K562 (cell line): ENCODE measurements at regions not wholly inside any gene's neighbourhood (a gene's known extent, or its start where the extent isn't known, plus 50 kb on each side); places are given as distances from the start of the nearest gene placed in this dataset.

Experiments
- ATAC-seq: fragments of 200-7000 bp; cut with Tn5 transposase; 3 replicates; pipeline ENCODE4 v1.9.1; 2020; ENCODE audit warnings: moderate library complexity
- BruUV-seq: library from RNA; stranded (reverse); fragments of 400-500 nt; replicated peaks from 2 replicates; lab custom pipeline; 2021; lab: Mats Ljungman, UMichigan
- CTCF ChIA-PET: fragments of 300-600 bp; formaldehyde crosslinking; extraction: SDS; loops from one replicate; lab custom pipeline; 2021; ENCODE audit warnings: low intra/inter-chr PET ratio; lab: Yijun Ruan, JAX
- POLR2A ChIA-PET: fragments of 300-600, 350-650 bp; sonication (Branson Sonifier 250); formaldehyde crosslinking; extraction: SDS; loops from one replicate; lab custom pipeline; 2021; ENCODE audit warnings: antibody characterized with exemption, inconsistent platforms; lab: Yijun Ruan, JAX
- DNase-seq, 4 experiments: peaks; one replicate each; pipeline versions ENCODE4 v3.0.0 to v3.0.0-alpha.2; 2011 to 2018; ENCODE audit warnings: low spot score in 3 of 4, mixed read lengths in 3 of 4; ENCODE audit errors: extremely low read depth in 1 of 4
- FAIRE-seq: peaks from 2 replicates; lab custom pipeline; 2011; peaks lifted over from hg19 to GRCh38; lab: Jason Lieb, UNC
- H2AFZ ChIP-seq: 2 replicates; pipeline ENCODE4 v1.6.0; 2011; ENCODE audit warnings: low read depth, low read length, control low read depth, inconsistent platforms
- H3K27ac ChIP-seq: fragments of 200-600 bp; 3 replicates; pipeline ENCODE4 v1.8.0; 2011; ENCODE audit warnings: low read depth, mild to moderate bottlenecking, control low read depth, inconsistent platforms, low read length, moderate library complexity, mixed read lengths; ENCODE audit errors: extremely low read depth
- H3K27me3 ChIP-seq, 2 experiments: fragments of 300-600 bp in 1 of 2; 2 replicates in 1 of 2; 3 replicates in 1 of 2; pipeline versions ENCODE4 v1.6.0 to v1.8.0; 2011; ENCODE audit warnings: inconsistent platforms in 2 of 2, low read length in 2 of 2, mild to moderate bottlenecking in 1 of 2, mixed read lengths in 1 of 2, moderate library complexity in 1 of 2; ENCODE audit not compliant: control insufficient read depth in 2 of 2, insufficient read depth in 2 of 2
- H3K36me3 ChIP-seq: fragments of 300-600 bp; 3 replicates; pipeline ENCODE4 v1.8.0; 2011; ENCODE audit warnings: mild to moderate bottlenecking, low read length, inconsistent platforms; ENCODE audit not compliant: control insufficient read depth, insufficient read depth
- H3K4me1 ChIP-seq, 2 experiments: fragments of 200-600 bp in 1 of 2; replicated peaks in 1 of 2; 2 replicates in 1 of 2; 3 replicates in 1 of 2; pipeline versions ENCODE4 v1.5.1 to v1.8.0; 2011; ENCODE audit warnings: inconsistent platforms in 2 of 2, low read length in 2 of 2, mild to moderate bottlenecking in 1 of 2, mixed read lengths in 1 of 2, moderate library complexity in 1 of 2; ENCODE audit not compliant: control insufficient read depth in 2 of 2, insufficient read depth in 2 of 2
- H3K4me2 ChIP-seq: 2 replicates; pipeline ENCODE4 v1.6.1; 2011; ENCODE audit warnings: low read length, control low read depth, inconsistent platforms, mixed read lengths; ENCODE audit not compliant: insufficient read depth
- H3K4me3 ChIP-seq: fragments of 200-600 bp; sonication (generic), shearing (Covaris generic); 2 replicates; pipeline ENCODE4 v1.5.1; 2016; ENCODE audit warnings: control low read depth, inconsistent platforms
- H3K79me2 ChIP-seq: fragments of 200-600 bp; 3 replicates; pipeline ENCODE4 v1.8.0; 2011; ENCODE audit warnings: low read length, inconsistent platforms; ENCODE audit not compliant: control insufficient read depth, insufficient read depth
- H3K9ac ChIP-seq, 2 experiments: 2 replicates each; pipeline versions ENCODE4 v1.6.0 to v1.6.1; 2011; ENCODE audit warnings: low read depth in 2 of 2, low read length in 2 of 2, control low read depth in 1 of 2, inconsistent platforms in 1 of 2, mild to moderate bottlenecking in 1 of 2, mixed read lengths in 1 of 2; ENCODE audit not compliant: insufficient read depth in 1 of 2
- H3K9me1 ChIP-seq: one replicate; pipeline ENCODE4 v1.6.0; 2011; ENCODE audit warnings: inconsistent platforms, mild to moderate bottlenecking, low read length, moderate library complexity; ENCODE audit not compliant: control insufficient read depth, insufficient read depth
- H3K9me3 ChIP-seq: replicated peaks from 2 replicates; pipeline ENCODE4 v1.5.1; 2011; ENCODE audit warnings: low read depth, low read length, inconsistent platforms; ENCODE audit not compliant: control insufficient read depth, insufficient read depth
- H4K20me1 ChIP-seq: replicated peaks from 2 replicates; pipeline ENCODE4 v1.6.1; 2011; ENCODE audit warnings: low read length, inconsistent platforms, mixed read lengths; ENCODE audit not compliant: control insufficient read depth, insufficient read depth
- KAT2B ChIP-seq: IDR thresholded peaks from one replicate; pipeline ENCODE4 v1.6.1; 2012; ENCODE audit warnings: low read depth, mild to moderate bottlenecking, control low read depth, inconsistent platforms, low read length, moderate library complexity
- PHTF2 ChIP-seq: fragments of 250-450 bp; sonication (Bioruptor Pico); IDR thresholded peaks from 2 replicates; pipeline ENCODE4 v1.5.0; 2021; ENCODE audit warnings: mild to moderate bottlenecking
- SRSF9 ChIP-seq: fragments of 200-400 bp; formaldehyde crosslinking; IDR thresholded peaks from 2 replicates; pipeline ENCODE4 v1.6.1; 2017; ENCODE audit warnings: low read depth, low read length, borderline replicate concordance
- TBP ChIP-seq: optimal IDR thresholded peaks from 2 replicates; pipeline ENCODE3; 2011; ENCODE audit warnings: low read depth, low read length, improper control_type of control experiment
- ZMIZ1 ChIP-seq, 2 experiments: fragments of 150-350 bp in 1 of 2; IDR thresholded peaks; 2 replicates each; pipeline ENCODE4 v1.6.1; 2012 to 2016; ENCODE audit warnings: low read depth in 2 of 2, low read length in 2 of 2, mild to moderate bottlenecking in 1 of 2, moderate library complexity in 1 of 2
- ZNF41 ChIP-seq: fragments of 250-450 bp; sonication (Bioruptor Pico); conservative IDR thresholded peaks from 2 replicates; pipeline ENCODE4 v1.4.0; 2020; ENCODE audit warnings: mild to moderate bottlenecking
- WGBS: fragments of 100-300 bp; shearing (Covaris generic); methylation state at CpG from one replicate; pipeline ENCODE4 v1.1.6; 2016; ENCODE audit warnings: low coverage, mixed read lengths; ENCODE audit not compliant: insufficient coverage; ENCODE audit errors: missing lambda C conversion rate; 5-methylcytosine and 5-hydroxymethylcytosine counted together
- in situ Hi-C: fragments of 300-500 bp; cut with MboI; formaldehyde crosslinking; loops from 4 replicates; pipeline ENCODE4 v1.15.0; 2018; ENCODE audit warnings: inconsistent platforms, mixed read lengths
- intact Hi-C: fragments of 100-400 bp; cut with micrococcal nuclease; formaldehyde crosslinking; loops from 2 replicates; pipeline ENCODE4 v1.14.2; 2022
- TF ChIP-seq, protein P1 (sequence below): sonication (generic); formaldehyde crosslinking; IDR thresholded peaks from 2 replicates; pipeline ENCODE4 v1.8.1; 2023; ENCODE audit warnings: mild to moderate bottlenecking, missing genetic modification reagents
- TF ChIP-seq, protein P2 (sequence below): fragments of 450-650 bp; IDR thresholded peaks from 2 replicates; pipeline ENCODE4 v1.6.1; 2016; ENCODE audit warnings: antibody characterized with exemption

DNA sequence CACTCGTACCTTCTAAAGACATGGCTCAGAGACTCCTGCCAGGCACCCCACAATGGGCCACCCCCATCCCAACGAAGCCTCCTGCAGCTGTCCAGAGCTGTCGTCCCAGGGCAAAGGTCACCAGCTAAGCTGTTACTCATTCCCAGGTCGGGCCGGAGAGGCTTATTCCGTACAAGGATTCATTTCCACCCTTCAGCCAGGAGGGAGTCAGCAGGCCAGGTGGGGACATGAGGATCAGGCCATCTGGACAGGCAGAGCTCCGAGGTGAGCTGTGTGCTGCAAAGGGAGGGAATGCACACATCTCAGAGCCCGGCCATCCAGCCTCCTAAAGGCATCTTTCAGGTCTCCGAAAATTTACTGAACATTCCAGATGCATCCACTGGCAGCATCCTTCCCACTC is 63.9 kb upstream of the NANOS1 start:
- POLR2A ChIA-PET: no interaction called here
- Histone ChIP-seq H4K20me1 (no peaks in the 10 kb centered on the region), H3K4me3 (no peak overlapping the region), H2AFZ (no peak overlapping the region), H3K9me3 (no peaks in the 10 kb centered on the region), H3K36me3 (no peaks in the 10 kb centered on the region), H3K9ac (no peak overlapping the region), H3K9me1 (no peaks in the 10 kb centered on the region), H3K27me3 (peaks cover 2 to 54% of the 10 kb centered on the region in 2 experiments; a peak in 3 of 5 replicates), H3K4me1 (no peaks in the 10 kb centered on the region; a peak in 1 of 5 replicates), H3K27ac (no peak overlapping the region), H3K79me2 (no peaks in the 10 kb centered on the region), H3K4me2 (no peak overlapping the region)
- intact Hi-C loops: no loop called here
- DNase-seq (no peak), FAIRE-seq (no peak), ATAC-seq (no peak)
- in situ Hi-C loops: no loop called here
- CTCF ChIA-PET: no interaction called here
- no TSS peak for BruUV-seq
- TF ChIP-seq, protein P1, sequence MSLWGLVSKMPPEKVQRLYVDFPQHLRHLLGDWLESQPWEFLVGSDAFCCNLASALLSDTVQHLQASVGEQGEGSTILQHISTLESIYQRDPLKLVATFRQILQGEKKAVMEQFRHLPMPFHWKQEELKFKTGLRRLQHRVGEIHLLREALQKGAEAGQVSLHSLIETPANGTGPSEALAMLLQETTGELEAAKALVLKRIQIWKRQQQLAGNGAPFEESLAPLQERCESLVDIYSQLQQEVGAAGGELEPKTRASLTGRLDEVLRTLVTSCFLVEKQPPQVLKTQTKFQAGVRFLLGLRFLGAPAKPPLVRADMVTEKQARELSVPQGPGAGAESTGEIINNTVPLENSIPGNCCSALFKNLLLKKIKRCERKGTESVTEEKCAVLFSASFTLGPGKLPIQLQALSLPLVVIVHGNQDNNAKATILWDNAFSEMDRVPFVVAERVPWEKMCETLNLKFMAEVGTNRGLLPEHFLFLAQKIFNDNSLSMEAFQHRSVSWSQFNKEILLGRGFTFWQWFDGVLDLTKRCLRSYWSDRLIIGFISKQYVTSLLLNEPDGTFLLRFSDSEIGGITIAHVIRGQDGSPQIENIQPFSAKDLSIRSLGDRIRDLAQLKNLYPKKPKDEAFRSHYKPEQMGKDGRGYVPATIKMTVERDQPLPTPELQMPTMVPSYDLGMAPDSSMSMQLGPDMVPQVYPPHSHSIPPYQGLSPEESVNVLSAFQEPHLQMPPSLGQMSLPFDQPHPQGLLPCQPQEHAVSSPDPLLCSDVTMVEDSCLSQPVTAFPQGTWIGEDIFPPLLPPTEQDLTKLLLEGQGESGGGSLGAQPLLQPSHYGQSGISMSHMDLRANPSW (CRISPR knock-in tag): no peak
- TF ChIP-seq TBP (no peak), PHTF2 (CRISPR knock-in tag) (no peak), SRSF9 (no peak), ZNF41 (CRISPR knock-in tag) (no peak), KAT2B (no peak), ZMIZ1 (IDR thresholded peaks at IDR 0.05; ENCODE audit: low read depth in 2 of 2, low read length in 2 of 2) (no peak)
- TF ChIP-seq, protein P2, sequence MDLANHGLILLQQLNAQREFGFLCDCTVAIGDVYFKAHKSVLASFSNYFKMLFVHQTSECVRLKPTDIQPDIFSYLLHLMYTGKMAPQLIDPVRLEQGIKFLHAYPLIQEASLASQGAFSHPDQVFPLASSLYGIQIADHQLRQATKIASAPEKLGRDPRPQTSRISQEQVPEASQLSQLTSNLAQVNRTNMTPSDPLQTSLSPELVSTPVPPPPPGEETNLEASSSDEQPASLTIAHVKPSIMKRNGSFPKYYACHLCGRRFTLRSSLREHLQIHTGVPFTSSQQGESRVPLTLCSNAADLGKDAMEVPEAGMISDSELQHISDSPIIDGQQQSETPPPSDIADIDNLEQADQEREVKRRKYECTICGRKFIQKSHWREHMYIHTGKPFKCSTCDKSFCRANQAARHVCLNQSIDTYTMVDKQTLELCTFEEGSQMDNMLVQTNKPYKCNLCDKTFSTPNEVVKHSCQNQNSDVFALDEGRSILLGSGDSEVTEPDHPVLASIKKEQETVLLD: no peak
- WGBS: 3% methylated on average over 8 of the region's 9 CpGs
